ENCODE measurements at regions not wholly inside any gene's neighbourhood (a gene's known extent, or its start where the extent isn't known, plus 50 kb on each side); places are given as distances from the start of the nearest gene placed in this dataset.

GRCh38 chr22:34161431-34162123 is 241.3 kb upstream of the LARGE1 start:
- BruUV-seq (replicated peaks): no TSS peak
- Histone ChIP-seq H3K27ac (ENCODE audit: low read depth, low read length) (no peak overlapping the region), H3K4me2 (ENCODE audit: low read length) (no peak overlapping the region), H3K4me1 (ENCODE audit: control insufficient read depth in 1 of 2, insufficient read depth in 2 of 2, low read length in 2 of 2) (no peaks in the 10 kb centered on the region), H3K9ac (ENCODE audit: low read length) (no peak overlapping the region), H3K4me3 (replicated peaks in 1 of 2; ENCODE audit: low read depth in 1 of 2, low read length in 2 of 2) (no peak overlapping the region), H3K9me2 (ENCODE audit: insufficient read depth) (no peaks in the 10 kb centered on the region), H3K9me3 (ENCODE audit: control insufficient read depth in 1 of 2, insufficient read depth in 1 of 2, low read depth in 1 of 2, low read length in 2 of 2) (peaks cover 21 to 40% of the 10 kb centered on the region in 2 experiments; a peak in 2 of 4 replicates), H2AFZ (ENCODE audit: low read depth, low read length, poor library complexity, severe bottlenecking) (no peak overlapping the region), H3K27me3 (ENCODE audit: insufficient read depth, low read length) (no peaks in the 10 kb centered on the region), H4K20me1 (ENCODE audit: insufficient read depth) (no peaks in the 10 kb centered on the region), H3K79me2 (ENCODE audit: insufficient read depth, low read length) (no peaks in the 10 kb centered on the region), H3K36me3 (ENCODE audit: control insufficient read depth in 1 of 2, insufficient read depth in 2 of 2, low read length in 2 of 2) (no peaks in the 10 kb centered on the region)
- ChIA-PET POLR2A (no interaction called here), RAD21 (ENCODE audit: low non-redundant PET in 1 of 2, low total read pairs in 2 of 2, uncharacterized antibody in 2 of 2, unreplicated experiment in 2 of 2) (no interaction called here), CTCF (no interaction called here)
- DNase-seq (ENCODE audit: low read depth, low spot score) (no peak), ATAC-seq (no peak)
- no peak for TF ChIP-seq SP1 (IDR thresholded peaks at IDR 0.05; ENCODE audit: low read depth)
- TF ChIP-seq REST (IDR thresholded peaks at IDR 0.05; ENCODE audit: low read depth): no peak
- no peak for TF ChIP-seq SRF (IDR thresholded peaks at IDR 0.05; ENCODE audit: low read depth)
- TF ChIP-seq, protein P1, sequence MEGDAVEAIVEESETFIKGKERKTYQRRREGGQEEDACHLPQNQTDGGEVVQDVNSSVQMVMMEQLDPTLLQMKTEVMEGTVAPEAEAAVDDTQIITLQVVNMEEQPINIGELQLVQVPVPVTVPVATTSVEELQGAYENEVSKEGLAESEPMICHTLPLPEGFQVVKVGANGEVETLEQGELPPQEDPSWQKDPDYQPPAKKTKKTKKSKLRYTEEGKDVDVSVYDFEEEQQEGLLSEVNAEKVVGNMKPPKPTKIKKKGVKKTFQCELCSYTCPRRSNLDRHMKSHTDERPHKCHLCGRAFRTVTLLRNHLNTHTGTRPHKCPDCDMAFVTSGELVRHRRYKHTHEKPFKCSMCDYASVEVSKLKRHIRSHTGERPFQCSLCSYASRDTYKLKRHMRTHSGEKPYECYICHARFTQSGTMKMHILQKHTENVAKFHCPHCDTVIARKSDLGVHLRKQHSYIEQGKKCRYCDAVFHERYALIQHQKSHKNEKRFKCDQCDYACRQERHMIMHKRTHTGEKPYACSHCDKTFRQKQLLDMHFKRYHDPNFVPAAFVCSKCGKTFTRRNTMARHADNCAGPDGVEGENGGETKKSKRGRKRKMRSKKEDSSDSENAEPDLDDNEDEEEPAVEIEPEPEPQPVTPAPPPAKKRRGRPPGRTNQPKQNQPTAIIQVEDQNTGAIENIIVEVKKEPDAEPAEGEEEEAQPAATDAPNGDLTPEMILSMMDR (IDR thresholded peaks at IDR 0.05 in 2 of 3, conservative IDR thresholded peaks at IDR 0.05 in 1 of 3; ENCODE audit: borderline replicate concordance in 1 of 3, insufficient read depth in 1 of 3, low read depth in 2 of 3, low read length in 2 of 3): no peak
- no peak for TF ChIP-seq ZNF274 (IDR thresholded peaks at IDR 0.05; ENCODE audit: low read depth, low read length)
- TF ChIP-seq YY1 (IDR thresholded peaks at IDR 0.05; ENCODE audit: extremely low read depth, insufficient replicate concordance, low read depth, low read length): no peak
- intact Hi-C loops (cut with micrococcal nuclease): no loop called here
